ENCODE measurements at regions not wholly inside any gene's neighbourhood (a gene's known extent, or its start where the extent isn't known, plus 50 kb on each side); places are given as distances from the start of the nearest gene placed in this dataset.

DNA sequence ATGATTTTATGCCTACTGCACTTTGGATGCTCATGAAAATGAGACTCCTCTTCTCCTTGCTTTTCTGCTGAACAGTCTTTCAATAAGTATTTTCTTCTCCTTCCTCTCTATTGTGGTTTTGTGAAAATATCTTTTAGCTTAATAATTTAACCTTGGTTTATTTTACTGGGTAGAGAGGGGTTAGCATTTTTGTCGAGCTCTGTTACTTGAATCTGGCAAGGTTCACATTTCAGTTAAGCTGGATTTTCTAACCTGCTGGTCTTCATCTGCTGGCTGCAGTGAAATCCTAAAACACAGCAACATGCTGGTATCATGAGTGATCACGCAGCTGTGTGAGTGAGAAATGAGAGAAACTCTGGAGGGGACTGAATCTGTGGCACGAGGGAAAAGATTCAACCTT lies 222.7 kb upstream of the NOX3 start:
- no peaks in the 10 kb centered on the region for H3K9me3 ChIP-seq
- no peak overlapping the region for H3K4me3 ChIP-seq
- 52 to 76% methylated on average over 3 of the region's 3 CpGs for WGBS, 2 donors
- DNase-seq (no peak), ATAC-seq (ENCODE audit: low FRiP score in 2 of 2) (no peak)
- no peak overlapping the region for H3K27ac ChIP-seq
- H3K4me1 ChIP-seq = no peaks in the 10 kb centered on the region
- H3K27me3 ChIP-seq = no peaks in the 10 kb centered on the region
- no peak for TF ChIP-seq POLR2AphosphoS5 (IDR thresholded peaks at IDR 0.05)
- TF ChIP-seq, protein P1, sequence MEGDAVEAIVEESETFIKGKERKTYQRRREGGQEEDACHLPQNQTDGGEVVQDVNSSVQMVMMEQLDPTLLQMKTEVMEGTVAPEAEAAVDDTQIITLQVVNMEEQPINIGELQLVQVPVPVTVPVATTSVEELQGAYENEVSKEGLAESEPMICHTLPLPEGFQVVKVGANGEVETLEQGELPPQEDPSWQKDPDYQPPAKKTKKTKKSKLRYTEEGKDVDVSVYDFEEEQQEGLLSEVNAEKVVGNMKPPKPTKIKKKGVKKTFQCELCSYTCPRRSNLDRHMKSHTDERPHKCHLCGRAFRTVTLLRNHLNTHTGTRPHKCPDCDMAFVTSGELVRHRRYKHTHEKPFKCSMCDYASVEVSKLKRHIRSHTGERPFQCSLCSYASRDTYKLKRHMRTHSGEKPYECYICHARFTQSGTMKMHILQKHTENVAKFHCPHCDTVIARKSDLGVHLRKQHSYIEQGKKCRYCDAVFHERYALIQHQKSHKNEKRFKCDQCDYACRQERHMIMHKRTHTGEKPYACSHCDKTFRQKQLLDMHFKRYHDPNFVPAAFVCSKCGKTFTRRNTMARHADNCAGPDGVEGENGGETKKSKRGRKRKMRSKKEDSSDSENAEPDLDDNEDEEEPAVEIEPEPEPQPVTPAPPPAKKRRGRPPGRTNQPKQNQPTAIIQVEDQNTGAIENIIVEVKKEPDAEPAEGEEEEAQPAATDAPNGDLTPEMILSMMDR (IDR thresholded peaks at IDR 0.05) = no peak
- no peak for TF ChIP-seq POLR2A (IDR thresholded peaks at IDR 0.05)
- no peak for TF ChIP-seq EP300 (IDR thresholded peaks at IDR 0.05)
- no peaks in the 10 kb centered on the region for H3K36me3 ChIP-seq

GRCh38 chr6:155676346-155676745 lies 220.7 kb upstream of the NOX3 start:
- Histone ChIP-seq H3K4me3 (no peak overlapping the region), H3K9me3 (no peaks in the 10 kb centered on the region), H3K36me3 (no peaks in the 10 kb centered on the region), H3K27ac (no peak overlapping the region), H3K4me1 (no peaks in the 10 kb centered on the region), H3K27me3 (no peaks in the 10 kb centered on the region)
- DNase-seq = no peak
- TF ChIP-seq POLR2AphosphoS5 (IDR thresholded peaks at IDR 0.05) (no peak), EP300 (IDR thresholded peaks at IDR 0.05) (no peak), POLR2A (IDR thresholded peaks at IDR 0.05) (no peak)
- TF ChIP-seq, protein P1 (IDR thresholded peaks at IDR 0.05) = no peak
- ATAC-seq (ENCODE audit: low FRiP score in 2 of 2) = no peak
- 62% methylated on average over 2 of the region's 2 CpGs for WGBS, 2 donors

GRCh38 chr6:155670655-155671054 lies 215.0 kb upstream of the NOX3 start:
- H3K27ac ChIP-seq = no peak overlapping the region
- 85 to 87% methylated on average over 2 of the region's 2 CpGs for WGBS, 2 donors

DNA sequence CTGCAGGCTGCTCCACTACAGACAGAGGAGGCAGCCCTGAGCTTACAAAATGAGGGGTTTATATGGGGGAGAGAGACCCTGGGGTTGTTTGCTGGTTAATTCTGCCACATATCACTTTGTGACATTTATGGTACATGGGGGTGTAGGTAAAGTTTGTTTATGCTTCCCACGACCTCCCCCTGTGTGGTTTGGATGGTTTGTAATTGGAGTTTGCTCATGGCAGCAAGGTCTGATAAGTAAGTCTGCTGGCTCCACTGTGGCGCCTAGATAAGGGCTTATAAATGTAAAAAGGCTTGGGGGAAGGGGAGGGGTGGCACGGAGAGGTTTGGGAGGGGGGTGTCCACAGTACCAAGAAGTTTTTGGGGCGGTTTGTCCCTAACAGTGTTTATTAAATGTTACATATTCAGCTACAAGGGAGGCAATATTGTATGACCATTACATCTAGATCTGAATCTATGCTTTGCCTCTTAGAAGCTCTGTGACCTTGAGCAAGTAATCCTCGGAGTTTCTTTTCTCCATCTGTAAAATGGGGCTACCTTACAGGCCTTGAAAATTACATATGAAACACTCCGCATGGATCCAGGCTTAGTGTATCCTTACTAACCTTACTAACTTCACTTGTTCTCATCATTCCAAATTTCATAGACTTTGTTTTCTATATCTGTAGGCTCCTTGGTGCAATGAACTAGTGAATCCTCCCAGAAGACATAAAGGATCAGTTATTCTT lies 204.8 kb upstream of the NOX3 start:
- H3K9me3 ChIP-seq = no peaks in the 10 kb centered on the region
- DNase-seq (no peak), ATAC-seq (ENCODE audit: low FRiP score in 2 of 2) (no peak)
- H3K36me3 ChIP-seq = no peaks in the 10 kb centered on the region
- TF ChIP-seq POLR2AphosphoS5 (IDR thresholded peaks at IDR 0.05) (no peak), EP300 (IDR thresholded peaks at IDR 0.05) (no peak), POLR2A (IDR thresholded peaks at IDR 0.05) (no peak)
- TF ChIP-seq, protein P1 (IDR thresholded peaks at IDR 0.05) = no peak
- no peak overlapping the region for H3K4me3 ChIP-seq
- H3K27me3 ChIP-seq = no peaks in the 10 kb centered on the region
- WGBS, 2 donors = 65 to 74% methylated on average over 6 of the region's 6 CpGs
- no peaks in the 10 kb centered on the region for H3K4me1 ChIP-seq
- no peak overlapping the region for H3K27ac ChIP-seq

More at GRCh38 chr6:155670655-155671054, 215.0 kb upstream of the NOX3 start:
- no peak overlapping the region for H3K4me3 ChIP-seq
- DNase-seq (no peak), ATAC-seq (ENCODE audit: low FRiP score in 2 of 2) (no peak)
- TF ChIP-seq EP300 (IDR thresholded peaks at IDR 0.05) (no peak), POLR2AphosphoS5 (IDR thresholded peaks at IDR 0.05) (no peak), POLR2A (IDR thresholded peaks at IDR 0.05) (no peak)
- TF ChIP-seq, protein P1 (IDR thresholded peaks at IDR 0.05) = no peak
- no peaks in the 10 kb centered on the region for H3K4me1 ChIP-seq
- no peaks in the 10 kb centered on the region for H3K27me3 ChIP-seq
- no peaks in the 10 kb centered on the region for H3K36me3 ChIP-seq
- no peaks in the 10 kb centered on the region for H3K9me3 ChIP-seq

DNA sequence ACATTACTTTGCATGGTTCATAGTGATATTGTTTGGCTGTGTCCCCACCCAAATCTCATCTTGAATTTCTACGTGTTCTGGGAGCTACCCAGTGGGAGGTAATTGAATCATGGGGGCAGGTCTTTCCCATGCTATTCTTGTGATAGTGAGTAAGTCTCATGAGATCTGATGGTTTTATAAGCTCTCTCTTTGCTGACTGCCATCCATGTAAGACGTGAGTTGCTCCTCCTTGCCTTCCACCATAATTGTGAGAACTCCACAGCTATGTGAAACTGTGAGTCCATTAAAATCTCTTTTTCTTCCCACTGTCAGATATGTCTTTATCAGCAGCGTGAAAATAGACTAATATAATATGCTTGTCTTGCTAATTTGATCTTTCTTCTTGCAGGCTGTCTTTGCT lies 200.4 kb upstream of the NOX3 start:
- TF ChIP-seq POLR2AphosphoS5 (IDR thresholded peaks at IDR 0.05) (no peak), EP300 (IDR thresholded peaks at IDR 0.05) (no peak), POLR2A (IDR thresholded peaks at IDR 0.05) (no peak)
- TF ChIP-seq, protein P1 (IDR thresholded peaks at IDR 0.05) = no peak
- WGBS, 2 donors = 88 to 89% methylated on average over 3 of the region's 3 CpGs
- no peak overlapping the region for H3K27ac ChIP-seq
- H3K36me3 ChIP-seq = no peaks in the 10 kb centered on the region
- no peaks in the 10 kb centered on the region for H3K27me3 ChIP-seq
- no peaks in the 10 kb centered on the region for H3K4me1 ChIP-seq
- no peaks in the 10 kb centered on the region for H3K9me3 ChIP-seq
- ATAC-seq (ENCODE audit: low FRiP score in 2 of 2) = no peak
- DNase-seq = no peak
- no peak overlapping the region for H3K4me3 ChIP-seq

Data from upper lobe of left lung (tissue), 6 donors.